ENCODE measurements at regions not wholly inside any gene's neighbourhood (a gene's known extent, or its start where the extent isn't known, plus 50 kb on each side); places are given as distances from the start of the nearest gene placed in this dataset.

DNA sequence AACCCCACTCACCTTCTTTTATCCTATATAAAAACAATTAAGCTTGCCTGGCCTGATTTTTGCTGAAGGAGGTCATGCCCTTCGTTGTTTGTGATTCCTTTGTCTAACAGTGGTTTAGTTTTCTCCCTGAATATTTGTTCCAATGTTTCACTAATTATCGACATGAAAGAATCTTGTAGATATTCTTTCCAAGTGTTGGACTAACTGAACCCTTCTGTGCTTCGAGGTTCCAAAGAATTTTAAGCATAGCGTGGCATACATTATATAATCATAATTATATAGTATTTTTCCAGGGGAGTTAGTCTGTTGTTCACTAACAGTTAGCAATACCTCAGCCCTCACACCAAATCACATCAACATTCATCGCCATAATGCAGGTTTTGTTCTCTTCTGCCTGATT is 418.9 kb upstream of the ADGRL2 start:
- no peaks in the 10 kb centered on the region for H3K9me3 ChIP-seq
- H3K27ac ChIP-seq = no peak overlapping the region
- no peak overlapping the region for H3K4me3 ChIP-seq
- intact Hi-C loops (cut with DNase I) = no loop called here
- TF ChIP-seq, protein P1, sequence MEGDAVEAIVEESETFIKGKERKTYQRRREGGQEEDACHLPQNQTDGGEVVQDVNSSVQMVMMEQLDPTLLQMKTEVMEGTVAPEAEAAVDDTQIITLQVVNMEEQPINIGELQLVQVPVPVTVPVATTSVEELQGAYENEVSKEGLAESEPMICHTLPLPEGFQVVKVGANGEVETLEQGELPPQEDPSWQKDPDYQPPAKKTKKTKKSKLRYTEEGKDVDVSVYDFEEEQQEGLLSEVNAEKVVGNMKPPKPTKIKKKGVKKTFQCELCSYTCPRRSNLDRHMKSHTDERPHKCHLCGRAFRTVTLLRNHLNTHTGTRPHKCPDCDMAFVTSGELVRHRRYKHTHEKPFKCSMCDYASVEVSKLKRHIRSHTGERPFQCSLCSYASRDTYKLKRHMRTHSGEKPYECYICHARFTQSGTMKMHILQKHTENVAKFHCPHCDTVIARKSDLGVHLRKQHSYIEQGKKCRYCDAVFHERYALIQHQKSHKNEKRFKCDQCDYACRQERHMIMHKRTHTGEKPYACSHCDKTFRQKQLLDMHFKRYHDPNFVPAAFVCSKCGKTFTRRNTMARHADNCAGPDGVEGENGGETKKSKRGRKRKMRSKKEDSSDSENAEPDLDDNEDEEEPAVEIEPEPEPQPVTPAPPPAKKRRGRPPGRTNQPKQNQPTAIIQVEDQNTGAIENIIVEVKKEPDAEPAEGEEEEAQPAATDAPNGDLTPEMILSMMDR (IDR thresholded peaks at IDR 0.05) = no peak
- TF ChIP-seq POLR2AphosphoS5 (IDR thresholded peaks at IDR 0.05) (no peak), POLR2A (IDR thresholded peaks at IDR 0.05) (no peak)
- no peaks in the 10 kb centered on the region for H3K36me3 ChIP-seq
- H3K27me3 ChIP-seq (replicated peaks; ENCODE audit: insufficient read depth) = no peaks in the 10 kb centered on the region
- no peak for DNase-seq (ENCODE audit: low spot score)
- no peaks in the 10 kb centered on the region for H3K4me1 ChIP-seq (replicated peaks)
- 89% methylated on average over 5 of the region's 5 CpGs for WGBS

- Histone ChIP-seq H3K36me3 (no peaks in the 10 kb centered on the region), H3K4me1 (replicated peaks) (no peaks in the 10 kb centered on the region), H3K9me3 (no peaks in the 10 kb centered on the region), H3K27ac (no peak overlapping the region), H3K4me3 (no peak overlapping the region), H3K27me3 (replicated peaks; ENCODE audit: insufficient read depth) (no peaks in the 10 kb centered on the region)
- 95% methylated on average over 1 of the region's 1 CpG for WGBS
- TF ChIP-seq, protein P1 (IDR thresholded peaks at IDR 0.05) = no peak
- TF ChIP-seq POLR2A (IDR thresholded peaks at IDR 0.05) (no peak), POLR2AphosphoS5 (IDR thresholded peaks at IDR 0.05) (no peak)
- no peak for DNase-seq (ENCODE audit: low spot score)
- intact Hi-C loops (cut with DNase I) = no loop called here
Measured at GRCh38 chr1:81380436-81380835, 420.3 kb upstream of the ADGRL2 start.

- intact Hi-C loops (cut with DNase I) = no loop called here
- no peaks in the 10 kb centered on the region for H3K9me3 ChIP-seq
- DNase-seq (ENCODE audit: low spot score) = no peak
- H3K4me3 ChIP-seq = no peak overlapping the region
- H3K4me1 ChIP-seq (replicated peaks) = no peaks in the 10 kb centered on the region
- H3K27me3 ChIP-seq (replicated peaks; ENCODE audit: insufficient read depth) = no peaks in the 10 kb centered on the region
- TF ChIP-seq, protein P1 (IDR thresholded peaks at IDR 0.05) = no peak
- TF ChIP-seq POLR2AphosphoS5 (IDR thresholded peaks at IDR 0.05) (no peak), POLR2A (IDR thresholded peaks at IDR 0.05) (no peak)
- H3K36me3 ChIP-seq = no peaks in the 10 kb centered on the region
- H3K27ac ChIP-seq = no peak overlapping the region
- WGBS = 95% methylated on average over 8 of the region's 8 CpGs
Measured at GRCh38 chr1:81379430-81379829, 421.3 kb upstream of the ADGRL2 start.

DNA sequence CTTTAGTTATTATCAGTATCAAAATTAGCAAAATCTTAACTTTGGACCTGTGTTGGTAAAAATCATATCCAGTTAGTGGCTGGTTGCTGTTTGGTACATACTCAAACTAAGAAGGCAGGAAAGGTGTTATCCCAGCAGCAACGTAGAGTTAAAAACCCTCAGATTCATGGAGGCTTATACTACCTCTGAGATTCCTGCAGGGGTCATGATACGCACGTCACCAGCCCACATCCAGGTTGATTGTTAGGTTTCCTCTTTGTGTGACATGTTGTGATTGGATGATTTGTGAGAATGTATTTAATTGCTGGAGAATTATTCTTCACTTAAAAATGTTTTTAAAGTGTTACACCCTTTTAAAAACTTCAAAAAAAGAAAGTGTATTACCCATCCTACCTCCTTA is 423.3 kb upstream of the ADGRL2 start:
- Histone ChIP-seq H3K9me3 (no peaks in the 10 kb centered on the region), H3K27me3 (replicated peaks; ENCODE audit: insufficient read depth) (no peaks in the 10 kb centered on the region), H3K4me1 (replicated peaks) (no peaks in the 10 kb centered on the region), H3K36me3 (no peaks in the 10 kb centered on the region), H3K27ac (no peak overlapping the region), H3K4me3 (no peak overlapping the region)
- TF ChIP-seq POLR2A (IDR thresholded peaks at IDR 0.05) = no peak
- TF ChIP-seq POLR2AphosphoS5 (IDR thresholded peaks at IDR 0.05) = no peak
- intact Hi-C loops (cut with DNase I) = no loop called here
- no peak for DNase-seq (ENCODE audit: low spot score)
- WGBS = 85% methylated on average over 3 of the region's 3 CpGs

DNA sequence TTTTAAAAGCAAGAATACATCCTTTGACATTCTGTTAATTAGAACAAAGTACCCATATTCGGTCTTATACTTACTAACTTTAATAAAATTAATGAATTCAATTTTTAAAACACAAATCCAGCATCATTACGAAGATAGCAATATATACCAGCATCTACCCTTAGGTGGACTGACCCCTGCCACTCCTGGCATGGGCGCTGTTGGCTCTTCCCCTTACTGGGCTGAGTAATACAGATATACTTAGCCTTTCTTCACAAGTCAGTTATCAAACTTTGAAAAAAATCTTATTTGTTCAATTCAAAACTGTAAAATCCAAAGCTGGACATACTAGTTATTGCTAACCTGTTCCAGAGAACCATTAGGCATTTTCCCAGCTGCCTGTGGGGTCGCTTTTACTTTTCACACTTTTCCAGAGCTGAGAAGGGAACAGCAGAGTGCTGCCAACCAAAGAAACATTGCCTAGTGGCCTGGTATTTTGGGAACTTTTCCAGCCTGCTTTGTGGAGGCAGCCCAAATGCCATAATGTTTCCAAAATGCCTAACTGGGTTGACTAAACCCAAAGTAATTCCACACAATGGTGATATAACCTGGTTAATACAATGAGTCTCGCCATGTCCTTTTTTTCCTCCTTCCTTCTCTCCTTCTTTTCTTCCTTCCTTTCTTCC is 424.7 kb upstream of the ADGRL2 start:
- H3K4me3 ChIP-seq = no peak overlapping the region
- DNase-seq (ENCODE audit: low spot score) = no peak
- 89% methylated on average over 5 of the region's 5 CpGs for WGBS
- H3K4me1 ChIP-seq (replicated peaks) = no peaks in the 10 kb centered on the region
- no peak for TF ChIP-seq POLR2A (IDR thresholded peaks at IDR 0.05)
- TF ChIP-seq, protein P1 (IDR thresholded peaks at IDR 0.05) = no peak
- no peak overlapping the region for H3K27ac ChIP-seq
- no peaks in the 10 kb centered on the region for H3K36me3 ChIP-seq
- H3K9me3 ChIP-seq = no peaks in the 10 kb centered on the region
- no peaks in the 10 kb centered on the region for H3K27me3 ChIP-seq (replicated peaks; ENCODE audit: insufficient read depth)
- intact Hi-C loops (cut with DNase I) = no loop called here

Measured in prostate gland (tissue), 2 donors.